Bone marrow (tissue), 2 donors: ENCODE measurements at regions not wholly inside any gene's neighbourhood (a gene's known extent, or its start where the extent isn't known, plus 50 kb on each side); places are given as distances from the start of the nearest gene placed in this dataset.
"Not testable (repeated sequence)": the region's sequence is repeated elsewhere in the genome, so short reads cannot be mapped to it uniquely, and the experiment has no call there.

ENCODE experiments used
- DNase-seq, 2 donors: peaks; one replicate each; lab custom pipeline; 2025; lab: John Stamatoyannopoulos, UW

DNA sequence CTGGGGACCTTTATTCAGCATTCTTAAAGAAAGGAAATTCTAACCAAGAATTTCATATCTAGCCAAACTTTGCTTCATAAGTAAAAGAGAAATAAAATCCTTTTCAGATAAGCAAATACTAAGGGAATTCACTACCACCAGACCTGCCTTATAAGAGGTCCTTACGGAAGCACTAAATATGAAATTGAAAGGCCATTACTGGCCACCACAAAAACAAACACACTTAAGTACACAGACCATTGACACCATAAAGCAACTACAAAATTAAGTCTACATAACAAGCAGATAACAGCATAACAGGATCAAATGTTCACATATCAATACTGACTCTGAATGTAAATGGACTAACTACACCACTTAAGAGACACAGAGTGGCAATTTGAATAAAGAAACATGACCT lies 361.4 kb upstream of the POU5F2 start:
- DNase-seq, result no peak

DNA sequence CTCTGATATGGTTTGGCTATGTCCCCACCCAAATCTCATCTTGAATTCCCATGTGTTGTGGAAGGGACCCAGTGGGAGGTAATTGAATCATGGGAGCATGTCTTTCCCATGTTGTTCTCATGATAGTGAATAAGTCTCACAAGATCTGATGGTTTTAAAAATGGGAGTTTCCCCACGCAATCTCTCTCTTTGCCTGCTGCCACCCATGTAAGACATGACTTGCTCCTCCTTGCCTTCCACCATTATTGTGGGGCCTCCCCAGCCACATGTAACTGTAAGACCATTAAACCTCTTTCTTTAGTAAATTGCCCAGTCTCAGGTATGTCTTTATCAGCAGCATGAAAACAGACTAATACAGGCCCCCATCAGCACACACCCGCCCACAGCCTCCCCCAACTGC lies 356.0 kb upstream of the POU5F2 start:
- not testable (repeated sequence) for DNase-seq

DNA sequence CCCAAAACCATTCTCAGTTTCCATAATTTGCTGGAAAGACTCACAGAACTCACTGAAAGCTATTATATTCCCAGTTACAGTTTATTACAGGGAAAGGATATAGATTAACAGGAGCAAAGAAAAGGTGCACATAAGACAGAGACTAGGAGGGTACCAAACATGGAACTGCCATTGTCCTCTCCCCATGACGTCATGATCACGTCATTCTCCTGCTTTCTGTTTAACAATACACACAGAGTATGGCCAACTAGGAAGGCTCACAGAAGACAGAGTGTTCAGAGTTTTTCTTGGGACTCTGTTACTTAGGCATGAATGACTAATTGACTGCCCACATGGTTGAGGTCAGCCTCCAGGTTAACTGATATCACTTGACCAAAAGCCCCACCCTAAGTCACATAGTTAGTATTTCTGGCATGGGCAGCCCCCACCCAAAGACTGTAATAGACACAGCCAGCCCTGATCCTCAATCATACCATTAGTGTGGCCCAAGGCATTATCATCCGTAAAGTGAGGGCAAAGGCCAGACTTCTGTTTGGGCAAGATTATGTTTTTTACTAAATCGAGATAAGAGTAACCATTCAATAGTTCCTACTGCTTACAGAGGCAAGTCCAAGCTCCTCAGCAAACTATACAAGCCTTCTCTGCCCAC lies 353.5 kb upstream of the POU5F2 start:
- DNase-seq, result no peak

DNA sequence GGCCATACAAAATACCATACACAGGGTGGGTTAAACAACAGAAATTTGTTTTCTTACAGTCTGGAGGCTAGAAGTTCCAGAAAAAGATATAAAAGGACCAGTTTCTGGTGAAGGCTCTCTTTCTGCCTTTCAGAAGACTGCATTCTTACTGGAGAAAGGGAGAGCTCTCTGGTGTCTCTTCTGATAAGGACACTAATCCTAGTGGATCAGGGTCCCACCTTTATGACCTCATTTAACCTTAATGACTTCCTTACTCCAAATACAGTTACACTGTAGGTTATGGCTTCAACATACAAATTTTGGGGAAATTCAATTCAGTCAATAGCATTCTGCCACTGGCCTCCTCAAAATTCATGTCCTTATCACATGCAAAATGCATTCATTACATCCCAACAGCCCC lies 351.9 kb upstream of the POU5F2 start:
- no peak for DNase-seq

DNA sequence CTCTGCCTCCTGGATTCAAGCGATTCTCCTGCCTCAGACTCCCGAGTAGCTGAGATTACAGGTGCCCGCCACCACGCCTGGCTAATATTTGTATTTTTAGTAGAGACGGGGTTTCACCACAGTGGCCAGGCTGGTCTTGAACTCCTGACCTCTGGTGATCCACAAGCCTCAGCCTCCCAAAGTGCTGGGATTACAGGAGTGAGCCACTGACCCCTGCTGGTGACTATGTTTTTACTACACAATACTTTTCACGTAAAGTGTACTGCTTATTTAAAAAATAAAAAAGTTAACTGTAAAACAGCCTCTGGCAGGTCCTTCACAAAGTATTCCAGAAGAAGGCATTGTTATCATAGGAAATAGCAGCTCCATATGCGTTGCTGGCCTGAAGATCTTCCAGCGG lies 345.2 kb upstream of the POU5F2 start:
- DNase-seq, result not testable (repeated sequence)

DNA sequence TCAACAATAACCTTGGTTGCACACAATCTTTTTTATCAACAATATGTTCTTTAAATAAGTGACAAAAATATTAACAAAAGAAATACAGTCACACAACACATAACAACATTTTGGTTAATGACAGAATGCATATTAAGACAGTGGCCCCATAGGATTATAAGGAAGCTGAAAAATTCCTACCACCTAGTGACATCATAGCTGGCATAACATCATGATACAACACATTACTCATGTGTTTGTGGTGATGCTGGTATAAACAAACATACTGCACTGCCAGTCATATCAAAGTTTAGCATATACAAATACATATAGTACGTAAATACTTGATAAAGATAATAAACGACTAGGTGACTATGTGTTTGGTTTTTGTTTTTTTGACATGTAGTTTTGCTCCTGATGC lies 344.8 kb upstream of the POU5F2 start:
- no peak for DNase-seq

DNA sequence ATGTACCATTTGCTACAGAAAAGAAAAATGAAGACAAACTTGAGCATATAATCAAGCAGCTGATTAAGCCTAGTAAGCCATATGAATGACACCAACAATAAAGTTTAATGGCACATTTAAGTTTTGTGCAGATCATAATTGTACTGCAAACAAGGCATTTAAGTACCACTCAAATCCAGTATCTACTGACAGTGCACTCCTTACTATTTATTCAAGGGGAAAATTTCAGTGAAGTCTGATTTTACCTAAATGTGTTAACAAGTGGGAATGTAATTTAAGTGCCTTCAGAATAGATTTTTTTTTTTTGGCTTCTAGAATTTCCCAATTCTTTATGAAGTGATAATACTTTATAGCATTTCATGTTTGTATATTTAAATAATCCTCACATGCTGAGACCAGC lies 341.0 kb upstream of the POU5F2 start:
- DNase-seq, result no peak

DNA sequence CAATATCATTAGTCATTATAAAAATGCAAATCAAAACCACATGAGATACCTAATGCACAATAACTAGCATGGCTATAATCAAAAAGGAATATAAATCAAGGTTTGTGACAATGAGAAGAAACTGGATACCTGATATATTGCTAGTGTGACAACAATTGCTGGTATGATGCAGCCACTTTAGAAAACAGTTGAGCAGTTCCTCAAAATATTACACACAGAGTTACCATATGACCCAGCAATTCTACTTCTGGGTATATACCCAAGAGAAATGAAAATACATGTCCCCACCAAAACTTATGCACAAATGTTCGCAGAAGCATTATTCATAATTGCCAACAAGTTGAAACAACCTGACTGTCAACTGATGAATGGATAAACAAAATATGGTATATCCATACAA lies 339.7 kb upstream of the POU5F2 start:
- no peak for DNase-seq

DNA sequence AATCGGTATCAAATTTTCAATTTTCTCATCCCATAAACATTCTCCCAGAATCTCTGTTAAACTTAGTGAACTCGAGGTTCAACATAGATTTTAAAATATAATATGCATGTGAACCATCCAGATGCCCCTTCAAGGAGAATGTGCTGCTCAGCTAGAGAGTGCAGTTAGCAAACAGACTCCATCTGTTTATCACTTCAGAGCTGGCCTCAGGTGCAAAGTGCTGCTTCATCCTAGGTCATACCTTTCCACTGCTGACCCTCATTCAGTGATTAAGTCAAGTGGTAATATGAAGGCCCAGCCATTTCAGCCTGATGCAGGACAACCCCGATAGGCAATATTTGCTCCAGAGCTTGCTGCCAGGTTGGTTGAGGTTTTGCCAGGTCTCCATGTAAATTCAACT lies 339.0 kb upstream of the POU5F2 start:
- DNase-seq, result no peak

DNA sequence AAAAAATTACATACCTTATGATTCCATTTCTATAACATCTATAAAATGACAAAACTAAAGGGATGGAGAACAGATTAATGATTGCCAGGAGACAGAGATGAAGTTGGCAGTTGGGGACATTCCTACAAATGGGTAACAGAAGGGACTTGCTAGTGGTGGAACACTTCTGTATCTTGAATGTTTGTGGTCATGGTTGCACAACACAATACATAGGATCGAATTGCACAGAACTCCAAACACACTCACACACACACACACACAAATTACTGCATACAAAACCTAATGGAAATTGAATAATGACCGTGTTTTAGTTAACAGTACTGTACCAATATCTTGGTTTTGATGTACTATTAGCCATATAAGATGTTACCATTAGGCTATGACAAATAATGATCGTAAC lies 330.7 kb upstream of the POU5F2 start:
- DNase-seq, result no peak

DNA sequence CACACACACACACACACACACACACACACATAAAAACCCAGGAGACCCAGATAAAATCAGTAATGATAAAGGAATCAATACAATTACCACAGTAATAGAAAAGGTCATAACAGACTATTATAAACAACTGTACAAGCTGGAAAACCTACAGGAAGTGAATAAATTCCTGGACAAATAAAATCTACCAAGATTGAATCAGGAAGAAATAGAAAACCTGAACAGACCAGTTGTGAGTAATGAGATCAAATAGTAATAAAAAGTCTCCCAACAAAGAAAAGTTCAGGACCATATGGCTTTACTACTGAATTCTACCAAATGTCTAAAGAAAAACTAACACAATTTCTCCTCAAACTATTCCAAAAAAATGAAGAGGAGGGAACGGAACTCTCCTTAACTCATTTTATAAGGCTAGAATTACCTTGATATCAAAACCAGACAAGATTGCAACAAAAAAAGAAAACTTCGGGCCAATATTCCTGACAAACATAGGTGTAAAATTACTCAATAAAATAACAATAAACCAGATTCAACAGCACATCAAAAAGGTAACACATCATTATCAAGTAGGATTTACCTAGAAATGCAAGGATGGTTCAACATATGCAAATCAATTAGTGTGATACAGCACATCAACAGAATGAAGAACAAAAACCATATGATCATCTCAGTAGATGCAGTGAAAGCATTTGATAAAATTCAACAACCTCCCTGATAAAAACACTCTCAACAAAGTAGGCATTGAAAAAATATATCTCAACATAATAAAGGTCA lies 325.2 kb upstream of the POU5F2 start:
- DNase-seq, result no peak

DNA sequence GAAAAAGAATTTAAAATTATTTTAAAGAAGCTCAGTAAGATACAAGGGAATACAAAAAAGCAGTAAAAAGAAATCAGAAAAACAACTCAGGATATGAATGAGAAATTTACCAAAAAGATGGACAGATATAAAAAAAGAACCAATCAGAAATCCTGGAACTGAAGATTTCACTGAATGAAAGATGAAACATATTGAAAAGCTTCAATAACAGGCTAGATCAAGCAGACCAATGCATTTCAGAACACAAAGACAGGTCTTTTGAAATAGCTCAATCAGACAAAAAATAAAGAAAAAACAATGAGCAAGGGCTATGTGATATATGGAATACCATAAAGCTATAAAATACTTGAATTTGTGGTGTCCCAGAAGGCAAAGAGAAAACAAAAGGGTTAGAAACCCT lies 322.6 kb upstream of the POU5F2 start:
- no peak for DNase-seq

DNA sequence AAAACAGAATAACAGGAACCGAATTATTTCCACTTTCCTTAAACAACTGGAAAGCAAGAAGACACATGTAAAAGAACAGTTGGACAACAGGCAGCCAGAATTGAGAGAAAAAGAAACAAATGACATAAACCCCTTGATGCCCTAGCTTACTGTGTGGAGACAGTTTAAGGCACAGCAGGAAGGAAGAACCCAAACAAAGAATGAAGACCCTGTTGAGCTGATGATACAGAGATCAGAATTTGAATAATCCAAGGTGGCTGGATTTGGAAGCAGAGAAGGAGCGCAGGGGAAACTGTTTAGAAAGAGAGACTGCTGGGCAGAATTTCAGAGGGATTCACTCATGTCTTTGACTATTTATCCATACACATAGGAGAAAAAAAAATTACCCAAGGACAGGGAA lies 316.3 kb upstream of the POU5F2 start:
- no peak for DNase-seq

DNA sequence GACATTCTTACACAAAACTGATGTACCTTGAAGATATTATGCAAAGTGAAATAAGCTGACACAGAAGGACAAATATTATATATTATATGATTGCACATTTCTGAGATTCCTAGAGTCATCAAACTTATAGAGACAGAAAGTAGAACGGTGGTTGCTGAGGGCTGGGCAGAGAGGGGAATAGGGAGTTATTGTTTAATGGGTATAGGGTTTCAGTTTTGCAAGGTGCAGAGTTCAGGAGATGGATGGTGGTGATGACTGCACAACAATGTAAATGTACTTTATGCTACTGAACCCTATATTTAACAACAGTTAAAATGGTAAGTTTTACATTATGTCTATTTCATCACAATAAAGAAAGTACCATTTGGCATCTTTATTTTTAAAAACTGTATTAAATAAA lies 315.8 kb upstream of the POU5F2 start:
- DNase-seq, result no peak

DNA sequence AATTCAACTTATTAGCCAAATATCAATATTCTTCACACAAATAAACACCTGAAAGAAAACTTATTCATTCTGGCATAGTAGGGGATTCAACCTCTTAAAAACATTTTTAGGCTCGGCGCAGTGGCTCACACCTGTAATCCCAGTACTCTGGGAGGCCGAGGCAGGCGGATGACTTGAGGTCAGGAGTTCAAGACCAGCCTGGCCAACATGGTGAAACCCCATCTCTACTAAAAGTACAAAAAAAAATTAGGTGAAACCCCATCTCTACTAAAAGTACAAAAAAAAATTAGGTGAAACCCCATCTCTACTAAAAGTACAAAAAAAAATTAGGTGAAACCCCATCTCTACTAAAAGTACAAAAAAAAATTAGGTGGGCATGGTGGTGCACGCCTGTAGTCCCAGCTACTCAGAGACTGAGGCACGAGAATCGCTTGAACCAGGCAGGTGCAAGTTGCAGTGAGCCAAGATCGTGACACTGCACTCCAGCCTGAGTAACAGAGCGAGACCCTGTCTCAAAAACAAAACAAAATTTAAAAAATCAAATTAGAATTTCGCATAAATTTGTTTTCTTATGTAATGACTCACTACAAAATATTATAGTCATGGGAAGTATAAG lies 308.0 kb upstream of the POU5F2 start:
- DNase-seq, result not testable (repeated sequence)

DNA sequence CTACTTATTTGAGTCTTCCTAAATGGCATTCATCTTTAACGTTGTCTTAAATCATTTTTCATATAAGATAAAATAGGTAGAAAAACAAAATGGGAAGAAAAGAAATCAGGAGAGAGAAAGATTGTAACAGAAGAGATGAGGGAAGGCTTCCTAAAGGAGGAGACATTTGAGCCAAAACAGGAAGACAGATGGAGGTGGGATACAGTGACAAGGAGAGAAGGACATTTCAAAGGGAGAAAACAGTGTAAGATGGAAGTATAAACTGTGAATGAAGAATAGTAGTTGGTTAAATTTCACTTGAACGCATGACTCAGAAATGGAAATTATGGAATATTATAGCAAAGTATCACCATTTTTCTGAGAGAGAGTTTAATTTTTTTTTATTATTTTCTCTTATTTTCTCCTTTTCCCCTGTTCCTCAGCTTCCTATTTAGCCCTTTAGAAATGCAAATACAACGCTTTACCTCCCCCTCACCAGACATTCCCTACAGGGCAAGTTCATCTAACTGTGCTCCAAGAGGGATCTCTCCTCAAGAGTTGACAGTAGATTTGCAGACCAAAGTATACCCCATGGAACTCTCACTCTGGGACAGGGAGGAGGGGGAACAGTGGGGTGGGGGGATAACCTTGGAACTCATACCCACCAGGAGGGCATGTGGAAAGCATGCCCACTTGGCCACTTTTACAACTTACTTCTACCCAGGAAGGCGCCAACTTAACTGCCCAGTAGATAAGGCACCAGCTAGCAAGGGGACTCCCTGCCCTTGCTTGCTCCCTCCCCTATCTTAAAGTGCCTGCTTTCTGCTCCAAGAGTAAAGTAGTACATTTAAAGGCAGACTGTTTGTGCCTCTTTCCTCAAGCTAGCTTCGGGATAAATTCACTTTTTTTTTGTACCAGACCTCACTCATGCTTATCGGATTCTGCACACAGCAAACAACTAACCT lies 304.7 kb upstream of the POU5F2 start:
- DNase-seq, result no peak

DNA sequence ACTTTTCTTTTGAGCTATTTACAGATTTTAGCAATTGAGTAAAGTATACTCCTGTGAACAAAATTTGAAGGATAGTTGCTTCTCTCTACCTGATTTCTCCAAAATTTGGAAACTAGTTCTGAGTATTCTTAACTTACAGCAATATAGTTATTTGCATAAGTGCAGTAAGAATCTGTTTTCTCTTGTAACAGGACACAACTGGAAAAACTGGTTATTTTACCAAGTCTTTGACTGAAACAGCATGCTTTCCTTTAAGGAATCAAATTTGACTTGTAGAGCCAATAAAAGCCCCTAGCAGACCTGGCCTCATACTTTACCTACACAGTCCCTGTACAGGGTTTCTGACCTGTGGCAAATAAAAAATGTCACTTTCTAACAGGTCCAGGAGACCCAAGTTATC lies 301.9 kb upstream of the POU5F2 start:
- DNase-seq, result no peak

DNA sequence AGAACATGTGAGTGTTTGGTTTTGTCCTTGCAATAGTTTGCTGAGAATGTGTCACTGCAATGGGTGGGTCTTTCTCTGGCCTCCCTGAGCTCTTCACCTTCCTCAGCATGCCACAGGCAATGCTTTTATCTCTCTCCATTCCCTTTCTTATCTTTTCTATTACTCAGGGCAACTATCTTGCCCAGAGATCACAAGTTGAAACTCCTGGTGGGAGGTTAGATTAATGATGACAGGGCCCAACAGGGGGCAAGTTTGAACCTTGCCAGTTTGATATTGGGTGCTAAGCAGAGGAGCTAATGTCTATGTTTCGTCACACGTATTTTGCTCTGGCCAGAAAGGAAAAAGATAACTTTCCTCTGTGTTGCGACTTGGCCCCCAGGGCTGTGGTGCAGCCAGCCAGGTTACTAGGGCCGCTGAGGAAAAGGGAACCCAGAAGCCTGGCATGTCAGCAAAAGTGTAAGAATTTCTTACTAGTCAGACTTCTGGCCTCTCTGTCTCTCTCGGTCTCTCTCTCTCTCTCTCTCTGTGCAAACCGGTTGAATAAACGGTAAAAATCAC lies 299.3 kb upstream of the POU5F2 start:
- DNase-seq, result no peak

DNA sequence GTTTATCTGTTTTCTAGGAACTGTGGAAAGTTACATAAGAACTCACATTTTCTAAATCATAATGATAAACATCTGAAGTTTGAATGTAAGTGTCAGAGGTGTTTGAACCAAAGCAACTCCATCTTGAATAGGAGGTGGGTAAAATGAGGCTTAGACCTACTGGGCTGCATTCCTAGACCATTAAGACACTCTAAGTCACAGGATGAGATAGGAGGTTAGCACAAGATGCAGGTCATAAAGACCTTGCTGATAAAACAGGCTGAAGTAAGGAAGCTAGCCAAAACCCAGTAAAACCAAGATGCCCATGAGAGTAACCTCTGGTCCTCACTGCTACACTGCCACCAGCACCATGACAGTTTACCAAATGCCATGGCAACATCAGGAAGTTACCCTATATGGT lies 297.7 kb upstream of the POU5F2 start:
- DNase-seq, result no peak

DNA sequence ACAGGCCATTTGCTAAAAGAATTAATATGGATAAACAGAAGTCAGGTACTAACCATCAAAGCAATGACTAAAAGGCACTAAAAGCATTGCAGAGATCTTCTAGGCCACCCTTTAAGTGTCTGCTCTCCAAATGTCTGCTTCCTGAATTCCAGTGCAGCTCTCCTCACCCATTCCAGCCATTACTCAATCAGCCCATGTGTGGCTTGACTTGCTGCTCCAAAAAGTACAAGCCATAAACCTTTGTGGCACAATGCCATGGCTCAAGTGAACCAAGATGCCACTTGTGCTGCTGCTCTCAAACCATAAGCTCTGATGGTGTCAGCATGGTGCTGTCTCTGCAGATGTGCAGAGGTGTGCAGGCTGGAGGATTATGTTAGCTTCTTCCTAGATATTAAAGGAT lies 290.2 kb upstream of the POU5F2 start:
- no peak for DNase-seq

DNA sequence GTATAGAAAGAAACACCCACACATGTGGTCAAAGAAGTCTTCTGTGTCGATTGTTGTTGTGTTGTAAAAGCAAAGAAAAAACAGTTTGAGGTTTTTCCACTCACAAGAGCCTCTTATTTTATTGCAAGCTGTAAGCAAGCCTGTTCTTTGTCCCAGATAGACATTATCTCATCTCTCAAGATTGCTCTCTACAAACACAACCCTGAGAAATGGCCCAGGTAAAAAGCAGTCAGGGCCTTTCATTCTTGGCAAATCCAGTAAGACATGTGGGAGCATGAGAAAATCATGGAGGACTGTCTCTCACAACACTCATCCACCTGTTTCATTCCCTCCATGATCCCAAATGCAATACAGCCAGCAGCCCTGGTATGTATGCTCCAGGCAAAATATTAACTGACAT lies 286.6 kb upstream of the POU5F2 start:
- no peak for DNase-seq

DNA sequence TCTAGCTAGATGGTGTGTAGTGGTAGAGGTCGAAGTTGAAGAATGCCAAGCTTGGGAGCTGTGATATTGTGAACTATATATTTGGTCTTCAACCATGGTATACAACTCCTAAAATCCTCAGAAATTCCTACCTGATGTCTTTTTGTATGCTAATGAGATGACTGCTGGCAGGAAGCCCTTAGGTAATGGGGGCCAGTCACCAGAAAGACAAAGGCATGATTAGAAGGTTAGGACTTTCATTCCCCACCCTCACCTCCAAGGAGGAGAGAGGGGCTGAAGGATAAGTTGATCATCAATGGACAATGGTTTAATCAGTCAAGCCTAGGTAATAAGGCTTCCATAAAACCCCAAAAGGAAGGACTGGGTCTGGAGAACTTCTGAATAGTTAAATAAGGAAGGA lies 285.7 kb upstream of the POU5F2 start:
- DNase-seq, result no peak
